Body of pancreas (tissue), 4 donors: ENCODE measurements at regions not wholly inside any gene's neighbourhood (a gene's known extent, or its start where the extent isn't known, plus 50 kb on each side); places are given as distances from the start of the nearest gene placed in this dataset.

Experiments
- ATAC-seq: fragments of 150-250 bp; one replicate; pipeline ENCODE4 v1.9.1; 2016
- DNase-seq, 4 donors: peaks; one replicate each; pipeline ENCODE4 v3.0.0-alpha.2; 2019
- H3K27ac ChIP-seq, 4 donors: fragments of 200-600 bp; sonication (generic); 1 replicate in 3 of 4; 2 replicates in 1 of 4; pipeline versions ENCODE4 v1.5.1 to v1.6.1; 2016 to 2019; ENCODE audit warnings: mild to moderate bottlenecking in 1 of 4, mixed read lengths in 1 of 4, moderate library complexity in 1 of 4
- H3K27me3 ChIP-seq, 2 donors: fragments of 200-600 bp; sonication (generic); one replicate each; pipeline ENCODE4 v1.6.0; 2016; ENCODE audit warnings: mild to moderate bottlenecking in 1 of 2
- H3K36me3 ChIP-seq, 2 donors: fragments of 200-600 bp; sonication (generic); replicated peaks in 1 of 2; 2 replicates each; pipeline ENCODE4 v1.5.1; 2016; ENCODE audit warnings: low read depth in 2 of 2; ENCODE audit not compliant: insufficient read depth in 1 of 2
- H3K4me1 ChIP-seq: fragments of 200-600 bp; sonication (generic); one replicate; pipeline ENCODE4 v1.6.0; 2016
- H3K4me3 ChIP-seq, 2 donors: fragments of 200-600 bp; sonication (generic); 1 replicate in 1 of 2; 2 replicates in 1 of 2; pipeline ENCODE4 v1.5.1; 2016 to 2019
- H3K9me3 ChIP-seq, 3 donors: fragments of 200-600 bp; sonication (generic); 1 replicate in 2 of 3; 2 replicates in 1 of 3; pipeline ENCODE4 v1.5.1; 2016
- CTCF ChIP-seq, 7 experiments: fragments of 450-650 bp in 4 of 7; fragments of 200-600 bp in 3 of 7; sonication (generic) in 3 of 7; IDR thresholded peaks; one replicate each; pipeline ENCODE4 v1.5.1; 2016 to 2019; ENCODE audit warnings: antibody characterized with exemption in 7 of 7
- POLR2A ChIP-seq, 3 donors: fragments of 450-650 bp; IDR thresholded peaks; one replicate each; pipeline ENCODE4 v1.6.1; 2016; ENCODE audit warnings: antibody characterized with exemption in 3 of 3, mild to moderate bottlenecking in 2 of 3
- WGBS, 2 donors: methylation state at CpG; one replicate each; pipeline ENCODE4 v1.1.5; 2017; 5-methylcytosine and 5-hydroxymethylcytosine counted together
- intact Hi-C: fragments of 100-400 bp; cut with DNase I; formaldehyde crosslinking; loops from one replicate; pipeline ENCODE4 v1.15.1; 2023

- Histone ChIP-seq H3K27me3 (no peaks in the 10 kb centered on the region), H3K4me1 (no peaks in the 10 kb centered on the region), H3K9me3 (no peaks in the 10 kb centered on the region), H3K4me3 (no peak overlapping the region), H3K36me3 (no peaks in the 10 kb centered on the region), H3K27ac (no peak overlapping the region)
- intact Hi-C loops: no loop called here
- no peak for DNase-seq
- no peak for ATAC-seq
- TF ChIP-seq CTCF (IDR thresholded peaks at IDR 0.05) (no peak), POLR2A (IDR thresholded peaks at IDR 0.05) (no peak)
- WGBS, 2 donors: 52 to 55% methylated on average over 6 of the region's 6 CpGs
Observed at GRCh38 chr4:16384576-16384975, 158.3 kb upstream of the TAPT1 start.

GRCh38 chr4:16382571-16382970, 156.3 kb upstream of the TAPT1 start:
- no peak for ATAC-seq
- 64 to 80% methylated on average over 3 of the region's 3 CpGs for WGBS, 2 donors
- no peak for DNase-seq
- TF ChIP-seq POLR2A (IDR thresholded peaks at IDR 0.05): no peak
- no peak for TF ChIP-seq CTCF (IDR thresholded peaks at IDR 0.05)
- intact Hi-C loops: no loop called here
- Histone ChIP-seq H3K4me1 (no peaks in the 10 kb centered on the region), H3K27me3 (no peaks in the 10 kb centered on the region), H3K4me3 (no peak overlapping the region), H3K27ac (no peak overlapping the region), H3K36me3 (no peaks in the 10 kb centered on the region), H3K9me3 (no peaks in the 10 kb centered on the region)

GRCh38 chr4:16377887-16378286, 151.6 kb upstream of the TAPT1 start:
- no peak for DNase-seq
- Histone ChIP-seq H3K4me1 (no peaks in the 10 kb centered on the region), H3K36me3 (no peaks in the 10 kb centered on the region), H3K27me3 (no peaks in the 10 kb centered on the region), H3K9me3 (no peaks in the 10 kb centered on the region), H3K4me3 (no peak overlapping the region), H3K27ac (no peak overlapping the region)
- TF ChIP-seq CTCF (IDR thresholded peaks at IDR 0.05) (no peak), POLR2A (IDR thresholded peaks at IDR 0.05) (no peak)
- intact Hi-C loops: no loop called here
- no peak for ATAC-seq
- WGBS, 2 donors: 67 to 69% methylated on average over 5 of the region's 5 CpGs

DNA sequence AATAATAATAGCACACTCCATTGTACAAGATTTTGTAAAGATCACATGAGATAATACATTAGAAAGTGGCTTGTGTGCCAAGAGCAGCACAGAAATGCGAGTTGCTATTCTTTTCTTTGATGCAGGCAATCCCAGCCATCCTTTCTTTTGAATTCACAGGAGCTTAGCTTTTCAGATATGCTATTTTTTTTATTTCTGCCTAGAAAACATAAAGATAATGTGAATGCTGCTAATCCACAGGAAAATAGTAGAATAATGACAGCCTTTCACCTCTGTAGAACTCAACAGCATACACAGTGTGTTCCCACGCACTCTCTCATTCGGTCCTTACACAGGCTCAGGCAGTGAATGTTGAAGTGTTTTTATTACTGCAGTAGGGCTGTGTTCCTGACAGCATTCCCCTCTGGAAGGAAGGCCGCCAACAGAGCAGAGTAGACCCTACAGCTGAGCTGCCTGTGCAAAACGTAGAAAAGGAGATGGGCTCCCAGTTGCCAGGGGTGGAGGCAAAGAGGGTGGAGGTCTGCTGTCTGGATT, 138.8 kb upstream of the TAPT1 start:
- no peak for TF ChIP-seq CTCF (IDR thresholded peaks at IDR 0.05)
- no peak for TF ChIP-seq POLR2A (IDR thresholded peaks at IDR 0.05)
- Histone ChIP-seq H3K27me3 (no peaks in the 10 kb centered on the region), H3K36me3 (no peaks in the 10 kb centered on the region), H3K4me3 (no peak overlapping the region), H3K9me3 (no peaks in the 10 kb centered on the region), H3K4me1 (no peaks in the 10 kb centered on the region), H3K27ac (no peak overlapping the region)
- intact Hi-C loops: no loop called here
- ATAC-seq (no peak), DNase-seq (no peak)
- WGBS, 2 donors: 73 to 82% methylated on average over 5 of the region's 5 CpGs

- ATAC-seq: no peak
- WGBS, 2 donors: 93 to 94% methylated on average over 36 of the region's 36 CpGs
- no peak overlapping the region for H3K27ac ChIP-seq
- DNase-seq: no peak
- H3K9me3 ChIP-seq: no peaks in the 10 kb centered on the region
- no peaks in the 10 kb centered on the region for H3K4me1 ChIP-seq
- no peak for TF ChIP-seq CTCF (IDR thresholded peaks at IDR 0.05)
- no peak for TF ChIP-seq POLR2A (IDR thresholded peaks at IDR 0.05)
- intact Hi-C loops: no loop called here
- no peak overlapping the region for H3K4me3 ChIP-seq
- H3K36me3 ChIP-seq: no peaks in the 10 kb centered on the region
- H3K27me3 ChIP-seq: no peaks in the 10 kb centered on the region
Observed at GRCh38 chr4:16360694-16361262, 134.5 kb upstream of the TAPT1 start.
